Duodenal mucosa (tissue), 2 donors: ENCODE measurements at regions not wholly inside any gene's neighbourhood (a gene's known extent, or its start where the extent isn't known, plus 50 kb on each side); places are given as distances from the start of the nearest gene placed in this dataset.

Experiments used
- H3K27ac ChIP-seq: one replicate; pipeline ENCODE4 v1.7.0; 2013; ENCODE audit warnings: low read depth, low read length
- H3K27me3 ChIP-seq, 2 donors: one replicate each; pipeline ENCODE4 v1.7.0; 2013; ENCODE audit warnings: low read length in 2 of 2, control low read depth in 1 of 2; ENCODE audit not compliant: insufficient read depth in 2 of 2, control insufficient read depth in 1 of 2
- H3K36me3 ChIP-seq, 2 donors: one replicate each; pipeline ENCODE4 v1.7.0; 2013; ENCODE audit warnings: low read length in 2 of 2, control low read depth in 1 of 2; ENCODE audit not compliant: insufficient read depth in 2 of 2, control insufficient read depth in 1 of 2
- H3K4me1 ChIP-seq, 2 donors: one replicate each; pipeline ENCODE4 v1.7.0; 2013; ENCODE audit warnings: low read length in 2 of 2, control low read depth in 1 of 2; ENCODE audit not compliant: insufficient read depth in 2 of 2, control insufficient read depth in 1 of 2
- H3K4me3 ChIP-seq, 2 donors: one replicate each; pipeline ENCODE4 v1.7.0; 2013; ENCODE audit warnings: low read length in 2 of 2, low read depth in 1 of 2
- H3K9ac ChIP-seq, 2 donors: one replicate each; pipeline ENCODE4 v1.7.0; 2013; ENCODE audit warnings: low read length in 2 of 2, low read depth in 1 of 2
- H3K9me3 ChIP-seq, 2 donors: one replicate each; pipeline ENCODE4 v1.7.0; 2013; ENCODE audit warnings: low read length in 2 of 2, control low read depth in 1 of 2; ENCODE audit not compliant: control insufficient read depth in 1 of 2

- Histone ChIP-seq H3K27me3 (no peaks in the 10 kb centered on the region), H3K9me3 (no peaks in the 10 kb centered on the region), H3K4me1 (no peaks in the 10 kb centered on the region), H3K27ac (no peak overlapping the region), H3K36me3 (no peaks in the 10 kb centered on the region), H3K9ac (no peak overlapping the region), H3K4me3 (no peak overlapping the region)
Measured at GRCh38 chrX:33465137-33465536, 253.8 kb upstream of the DMD start.

- no peak overlapping the region for H3K9ac ChIP-seq
- H3K27me3 ChIP-seq = no peaks in the 10 kb centered on the region
- H3K36me3 ChIP-seq = no peaks in the 10 kb centered on the region
- H3K27ac ChIP-seq = no peak overlapping the region
- no peaks in the 10 kb centered on the region for H3K4me1 ChIP-seq
- H3K9me3 ChIP-seq = no peaks in the 10 kb centered on the region
- no peak overlapping the region for H3K4me3 ChIP-seq
Measured at GRCh38 chrX:33457102-33457501, 245.8 kb upstream of the DMD start.

- Histone ChIP-seq H3K9ac (no peak overlapping the region), H3K4me1 (no peaks in the 10 kb centered on the region), H3K36me3 (no peaks in the 10 kb centered on the region), H3K9me3 (no peaks in the 10 kb centered on the region), H3K4me3 (no peak overlapping the region), H3K27ac (no peak overlapping the region), H3K27me3 (no peaks in the 10 kb centered on the region)
Measured at GRCh38 chrX:33447285-33447684, 235.9 kb upstream of the DMD start.

- no peaks in the 10 kb centered on the region for H3K9me3 ChIP-seq
- peak overlapping the region in 1 of 2 donors; percentile 36 for H3K4me3 ChIP-seq
- no peaks in the 10 kb centered on the region for H3K4me1 ChIP-seq
- no peaks in the 10 kb centered on the region for H3K27me3 ChIP-seq
- H3K36me3 ChIP-seq = no peaks in the 10 kb centered on the region
- no peak overlapping the region for H3K9ac ChIP-seq
- H3K27ac ChIP-seq = no peak overlapping the region
Measured at GRCh38 chrX:33434256-33435092, 223.1 kb upstream of the DMD start.

GRCh38 chrX:33416273-33416805 lies 205.0 kb upstream of the DMD start:
- Histone ChIP-seq H3K36me3 (no peaks in the 10 kb centered on the region), H3K27ac (no peak overlapping the region), H3K4me3 (no peak overlapping the region), H3K9me3 (no peaks in the 10 kb centered on the region), H3K9ac (no peak overlapping the region), H3K27me3 (no peaks in the 10 kb centered on the region), H3K4me1 (no peaks in the 10 kb centered on the region)

- no peaks in the 10 kb centered on the region for H3K9me3 ChIP-seq
- no peaks in the 10 kb centered on the region for H3K4me1 ChIP-seq
- H3K9ac ChIP-seq = no peak overlapping the region
- no peaks in the 10 kb centered on the region for H3K36me3 ChIP-seq
- H3K4me3 ChIP-seq = no peak overlapping the region
- no peaks in the 10 kb centered on the region for H3K27me3 ChIP-seq
- no peak overlapping the region for H3K27ac ChIP-seq
Measured at GRCh38 chrX:33415459-33415858, 204.1 kb upstream of the DMD start.

- no peaks in the 10 kb centered on the region for H3K27me3 ChIP-seq
- H3K36me3 ChIP-seq = no peaks in the 10 kb centered on the region
- H3K27ac ChIP-seq = no peak overlapping the region
- H3K9me3 ChIP-seq = no peaks in the 10 kb centered on the region
- no peak overlapping the region for H3K4me3 ChIP-seq
- H3K4me1 ChIP-seq = no peaks in the 10 kb centered on the region
- H3K9ac ChIP-seq = no peak overlapping the region
Measured at GRCh38 chrX:33385546-33385945, 174.2 kb upstream of the DMD start.

- no peak overlapping the region for H3K4me3 ChIP-seq
- no peaks in the 10 kb centered on the region for H3K9me3 ChIP-seq
Measured at GRCh38 chrX:33379839-33380238, 168.5 kb upstream of the DMD start.

GRCh38 chrX:33357606-33358005 lies 146.3 kb upstream of the DMD start:
- no peaks in the 10 kb centered on the region for H3K36me3 ChIP-seq
- no peaks in the 10 kb centered on the region for H3K4me1 ChIP-seq
- no peaks in the 10 kb centered on the region for H3K9me3 ChIP-seq
- no peak overlapping the region for H3K9ac ChIP-seq
- no peak overlapping the region for H3K27ac ChIP-seq
- no peaks in the 10 kb centered on the region for H3K27me3 ChIP-seq
- H3K4me3 ChIP-seq = no peak overlapping the region

More at GRCh38 chrX:33379839-33380238, 168.5 kb upstream of the DMD start:
- H3K27me3 ChIP-seq = no peaks in the 10 kb centered on the region
- H3K27ac ChIP-seq = no peak overlapping the region
- H3K9ac ChIP-seq = no peak overlapping the region
- no peaks in the 10 kb centered on the region for H3K36me3 ChIP-seq
- no peaks in the 10 kb centered on the region for H3K4me1 ChIP-seq

GRCh38 chrX:33339219-33339618 lies 127.9 kb upstream of the DMD start:
- no peak overlapping the region for H3K27ac ChIP-seq

More at GRCh38 chrX:33339219-33339618, 127.9 kb upstream of the DMD start:
- no peaks in the 10 kb centered on the region for H3K27me3 ChIP-seq
- no peaks in the 10 kb centered on the region for H3K36me3 ChIP-seq
- H3K9me3 ChIP-seq = no peaks in the 10 kb centered on the region
- H3K4me3 ChIP-seq = no peak overlapping the region
- H3K9ac ChIP-seq = no peak overlapping the region
- H3K4me1 ChIP-seq = no peaks in the 10 kb centered on the region
